NCI-H2227 (cell line): ENCODE measurements at regions not wholly inside any gene's neighbourhood (a gene's known extent, or its start where the extent isn't known, plus 50 kb on each side); places are given as distances from the start of the nearest gene placed in this dataset.
"Not testable (repeated sequence)": the region's sequence is repeated elsewhere in the genome, so short reads cannot be mapped to it uniquely, and the experiment has no call there.

Source experiments
- DNase-seq: peaks from one replicate; lab custom pipeline; 2025; ENCODE audit not compliant: unreplicated experiment; lab: John Stamatoyannopoulos, UW

DNA sequence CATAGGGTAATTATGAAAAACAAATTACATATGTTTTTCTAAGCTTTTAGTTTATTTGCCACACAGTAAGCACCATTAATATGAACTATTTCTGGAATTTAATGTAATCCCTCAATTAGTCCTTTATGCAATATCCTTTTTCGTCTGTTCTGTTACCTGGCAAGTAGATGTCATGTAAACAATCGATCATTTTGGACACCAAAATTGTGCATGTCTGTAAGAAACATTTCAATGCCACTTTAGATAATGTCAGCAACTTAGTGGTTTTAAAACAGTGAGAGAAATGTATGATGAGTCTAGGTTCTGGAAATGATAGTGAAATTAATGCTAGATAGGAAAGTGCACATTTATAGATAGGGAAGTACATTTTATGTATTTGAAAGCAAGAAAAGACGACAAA, 986.6 kb downstream of the ZPLD1 start:
- no peak for DNase-seq

- no peak for DNase-seq
Observed at GRCh38 chr3:103437883-103438282, 1003.1 kb downstream of the ZPLD1 start.

- DNase-seq: no peak
Observed at GRCh38 chr3:103440539-103441203, 1005.9 kb downstream of the ZPLD1 start.

DNA sequence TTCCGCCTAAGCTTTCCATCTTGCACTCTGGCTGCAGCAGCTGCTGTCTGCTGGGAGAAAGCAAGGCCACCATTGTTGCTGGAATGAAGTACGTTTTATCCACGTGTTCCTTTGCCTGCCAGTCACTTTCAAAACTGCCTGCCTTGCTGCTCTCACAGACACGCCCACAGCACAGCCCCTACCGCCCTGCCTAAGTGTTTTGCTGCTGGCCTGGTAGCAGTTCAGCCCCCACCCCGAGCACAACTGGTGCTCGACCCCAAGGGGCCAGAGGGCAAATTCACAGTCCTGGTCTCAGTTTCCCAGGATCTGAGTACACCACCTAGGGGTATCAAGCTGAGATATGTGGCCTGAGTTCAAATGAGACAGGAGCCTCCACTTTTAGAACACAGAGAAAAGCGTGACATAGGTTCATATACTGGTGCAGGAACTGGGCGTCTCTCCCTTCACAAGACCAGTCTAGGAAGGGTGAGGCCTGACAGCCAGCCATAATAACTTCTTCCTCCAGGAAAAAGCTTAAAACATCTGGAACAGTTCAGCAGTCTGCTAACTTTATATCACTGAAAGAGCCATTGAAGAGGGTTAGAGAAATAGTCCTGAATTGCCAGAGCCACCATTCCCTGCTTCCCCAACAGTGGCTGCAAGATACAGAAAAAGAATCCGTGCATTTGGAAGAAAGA, 1012.3 kb downstream of the ZPLD1 start:
- no peak for DNase-seq

GRCh38 chr3:103453152-103453551, 1018.3 kb downstream of the ZPLD1 start:
- DNase-seq: no peak

DNA sequence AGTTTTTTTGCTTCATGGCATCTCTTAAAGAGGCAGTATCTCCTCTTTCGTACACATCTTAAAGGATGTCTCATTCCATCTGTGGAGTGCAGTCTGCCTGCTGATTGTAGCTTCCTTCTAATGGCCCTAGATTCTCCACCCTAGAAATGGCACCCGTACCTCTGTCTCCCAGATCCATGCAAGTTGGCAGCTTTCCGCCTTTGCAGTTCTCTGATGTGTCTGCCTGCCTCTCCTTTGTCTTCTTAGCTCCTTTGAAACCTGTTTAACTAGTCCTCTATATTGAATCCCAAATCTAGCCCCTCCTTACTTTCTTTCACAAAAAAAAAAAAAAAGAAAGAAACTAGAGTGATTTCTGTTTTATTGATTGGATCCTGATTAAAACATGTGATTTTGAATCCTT, 1025.0 kb downstream of the ZPLD1 start:
- no peak for DNase-seq

GRCh38 chr3:103470498-103470897, 1035.7 kb downstream of the ZPLD1 start:
- DNase-seq: no peak

GRCh38 chr3:103494011-103494410, 1059.2 kb downstream of the ZPLD1 start:
- no peak for DNase-seq

DNA sequence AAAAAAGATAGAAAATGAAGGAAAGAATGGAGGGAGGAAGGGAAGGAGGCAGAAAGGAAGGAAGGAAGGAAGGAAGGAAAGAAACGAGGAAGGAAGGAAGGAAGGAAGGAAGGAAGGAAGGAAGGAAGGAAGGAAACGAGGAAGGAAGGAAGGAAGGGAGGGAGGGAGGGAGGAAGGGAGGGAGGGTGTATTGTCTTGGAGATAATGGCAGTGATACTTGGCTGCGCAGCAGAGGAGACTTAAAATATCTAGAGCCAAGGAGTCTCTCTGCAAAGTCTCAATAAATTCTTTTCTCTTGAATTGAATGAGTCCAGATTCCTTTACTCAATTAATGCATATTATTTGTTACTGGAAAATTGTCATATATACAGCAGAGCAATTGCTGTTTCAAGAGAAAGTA, 1059.7 kb downstream of the ZPLD1 start:
- no peak for DNase-seq

GRCh38 chr3:103495186-103495585, 1060.4 kb downstream of the ZPLD1 start:
- no peak for DNase-seq

GRCh38 chr3:103499132-103499900, 1064.5 kb downstream of the ZPLD1 start:
- no peak for DNase-seq

GRCh38 chr3:103499967-103500366, 1065.2 kb downstream of the ZPLD1 start:
- DNase-seq: no peak

- DNase-seq: no peak
Observed at GRCh38 chr3:103510760-103511159, 1075.9 kb downstream of the ZPLD1 start.

- DNase-seq: no peak
Observed at GRCh38 chr3:103511891-103512290, 1077.1 kb downstream of the ZPLD1 start.

GRCh38 chr3:103512595-103512994, 1077.8 kb downstream of the ZPLD1 start:
- DNase-seq: no peak

- no peak for DNase-seq
Observed at GRCh38 chr3:103513003-103513402, 1078.2 kb downstream of the ZPLD1 start.

DNA sequence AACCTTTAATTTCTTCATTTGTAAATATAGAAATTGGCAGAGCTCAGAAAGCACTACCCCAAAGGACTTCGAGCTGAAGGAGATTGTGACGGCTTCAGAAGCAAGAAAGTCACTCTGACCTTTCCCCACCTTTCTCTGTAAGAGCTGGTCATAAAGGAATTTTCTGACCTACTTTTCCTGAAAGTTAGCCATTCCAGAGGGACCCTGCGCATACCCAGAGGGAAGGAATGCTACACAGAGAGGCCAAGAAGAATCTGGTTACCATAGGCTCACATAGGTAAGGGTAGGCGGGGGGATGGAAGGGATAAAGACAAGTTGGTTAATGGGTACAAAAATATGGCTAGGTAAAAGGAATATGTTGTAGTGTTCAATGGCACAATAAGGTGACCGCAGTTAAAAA, 1080.3 kb downstream of the ZPLD1 start:
- no peak for DNase-seq

GRCh38 chr3:103516950-103517349, 1082.1 kb downstream of the ZPLD1 start:
- DNase-seq: no peak

GRCh38 chr3:103531327-103531726, 1096.5 kb downstream of the ZPLD1 start:
- not testable (repeated sequence) for DNase-seq

- DNase-seq: no peak
Observed at GRCh38 chr3:103532986-103533385, 1098.2 kb downstream of the ZPLD1 start.

- no peak for DNase-seq
Observed at GRCh38 chr3:103554451-103554850, 1119.6 kb downstream of the ZPLD1 start.

- not testable (repeated sequence) for DNase-seq
Observed at GRCh38 chr3:103564116-103564515, 1129.3 kb downstream of the ZPLD1 start.
